H1 (cell line): ENCODE measurements at regions not wholly inside any gene's neighbourhood (a gene's known extent, or its start where the extent isn't known, plus 50 kb on each side); places are given as distances from the start of the nearest gene placed in this dataset.

ENCODE experiments used
- CTCF ChIA-PET: fragments of 300-600 bp; sonication (Branson Sonifier 250); formaldehyde crosslinking; loops from one replicate; lab custom pipeline; 2021; ENCODE audit not compliant: partially characterized antibody; lab: Charles Lee
- POLR2A ChIA-PET: fragments of 300-600 bp; sonication (Branson Sonifier 250); formaldehyde crosslinking; loops from one replicate; lab custom pipeline; 2021; ENCODE audit warnings: inconsistent platforms; ENCODE audit not compliant: partially characterized antibody; lab: Charles Lee
- DNase-seq, 2 experiments: peaks; one replicate each; pipeline versions ENCODE4 v3.0.0 to v3.0.0-alpha.2; 2010 to 2022; ENCODE audit warnings: low spot score in 2 of 2, low read depth in 1 of 2, mixed read lengths in 1 of 2
- FAIRE-seq: peaks from 2 replicates; lab custom pipeline; 2011; peaks lifted over from hg19 to GRCh38; lab: Jason Lieb, UNC
- H2AFZ ChIP-seq: 2 replicates; pipeline ENCODE4 v1.8.1; 2012; ENCODE audit warnings: low read length, inconsistent platforms
- H2AK5ac ChIP-seq: 2 replicates; pipeline ENCODE4 v1.6.1; 2013; ENCODE audit warnings: low read depth, low read length
- H2BK120ac ChIP-seq: replicated peaks from 2 replicates; pipeline ENCODE3; 2013; ENCODE audit warnings: low read depth, low read length, inconsistent platforms
- H2BK12ac ChIP-seq: 2 replicates; pipeline ENCODE4 v1.6.1; 2013; ENCODE audit warnings: low read depth, low read length
- H2BK15ac ChIP-seq: 2 replicates; pipeline ENCODE4 v1.6.1; 2013; ENCODE audit warnings: low read length
- H2BK20ac ChIP-seq: 2 replicates; pipeline ENCODE4 v1.6.1; 2013; ENCODE audit warnings: low read length
- H2BK5ac ChIP-seq: 2 replicates; pipeline ENCODE4 v1.6.1; 2013; ENCODE audit warnings: low read depth, low read length
- H3K14ac ChIP-seq: 2 replicates; pipeline ENCODE4 v1.6.1; 2013; ENCODE audit warnings: inconsistent platforms; ENCODE audit not compliant: insufficient read length
- H3K18ac ChIP-seq: 2 replicates; pipeline ENCODE4 v1.6.1; 2013; ENCODE audit warnings: low read length; ENCODE audit errors: extremely low read depth
- H3K23ac ChIP-seq: 2 replicates; pipeline ENCODE4 v1.6.1; 2013; ENCODE audit warnings: inconsistent platforms; ENCODE audit not compliant: insufficient read length
- H3K23me2 ChIP-seq: 2 replicates; pipeline ENCODE4 v1.6.1; 2013; ENCODE audit warnings: low read depth, low read length
- H3K27ac ChIP-seq: 2 replicates; pipeline ENCODE4 v1.6.1; 2011; ENCODE audit warnings: low read depth, low read length, inconsistent platforms
- H3K27me3 ChIP-seq, 4 experiments: replicated peaks in 1 of 4; 1 replicate in 1 of 4; 2 replicates in 3 of 4; pipeline versions ENCODE4 v1.6.1 to v1.8.1; 2011 to 2013; ENCODE audit warnings: low read length in 3 of 4, mild to moderate bottlenecking in 3 of 4, inconsistent platforms in 2 of 4, mixed read lengths in 2 of 4, moderate library complexity in 1 of 4; ENCODE audit not compliant: control insufficient read depth in 3 of 4, insufficient read depth in 3 of 4; ENCODE audit errors: extremely low read depth in 1 of 4
- H3K36me3 ChIP-seq, 4 experiments: 2 replicates each; pipeline versions ENCODE4 v1.6.1 to v1.8.1; 2011 to 2013; ENCODE audit warnings: mild to moderate bottlenecking in 4 of 4, low read length in 3 of 4, moderate library complexity in 2 of 4, control low read depth in 1 of 4, inconsistent platforms in 1 of 4; ENCODE audit not compliant: insufficient read depth in 4 of 4, control insufficient read depth in 2 of 4
- H3K4ac ChIP-seq: replicated peaks from 2 replicates; pipeline ENCODE3; 2013; ENCODE audit warnings: low read length, low read depth, mixed read lengths, inconsistent platforms; ENCODE audit not compliant: insufficient read length
- H3K4me1 ChIP-seq, 4 experiments: replicated peaks in 1 of 4; 1 replicate in 1 of 4; 2 replicates in 3 of 4; pipeline versions ENCODE4 v1.6.1 to v1.8.1; 2011 to 2013; ENCODE audit warnings: low read length in 3 of 4, inconsistent platforms in 2 of 4, mixed read lengths in 1 of 4; ENCODE audit not compliant: insufficient read depth in 4 of 4, control insufficient read depth in 3 of 4
- H3K4me2 ChIP-seq, 2 experiments: 2 replicates each; pipeline versions ENCODE4 v1.6.1 to v1.8.1; 2011 to 2013; ENCODE audit warnings: low read depth in 2 of 2, low read length in 2 of 2, control low read depth in 1 of 2, inconsistent platforms in 1 of 2, mild to moderate bottlenecking in 1 of 2; ENCODE audit not compliant: insufficient read depth in 1 of 2
- H3K4me3 ChIP-seq, 4 experiments: fragments of 200-600, 300-600 bp in 1 of 4; sonication (generic), shearing (Covaris generic), sonication (Bioruptor Twin) in 1 of 4; 2 replicates each; pipeline versions ENCODE4 v1.5.1 to v1.8.1; 2011 to 2016; ENCODE audit warnings: low read length in 4 of 4, low read depth in 3 of 4, control low read depth in 2 of 4, inconsistent platforms in 2 of 4, mild to moderate bottlenecking in 2 of 4, mixed read lengths in 1 of 4, moderate library complexity in 1 of 4; ENCODE audit not compliant: insufficient read depth in 2 of 4; ENCODE audit errors: extremely low read depth in 1 of 4
- H3K56ac ChIP-seq: replicated peaks from 2 replicates; pipeline ENCODE3; 2013; ENCODE audit warnings: low read depth, mild to moderate bottlenecking, mixed read lengths, low read length, inconsistent platforms; ENCODE audit not compliant: insufficient read length
- H3K79me1 ChIP-seq: 2 replicates; pipeline ENCODE4 v1.6.1; 2013; ENCODE audit warnings: low read depth, low read length, control low read depth
- H3K79me2 ChIP-seq, 2 experiments: 2 replicates each; pipeline versions ENCODE4 v1.6.1 to v1.8.1; 2012 to 2013; ENCODE audit warnings: low read length in 2 of 2, mild to moderate bottlenecking in 2 of 2, inconsistent platforms in 1 of 2; ENCODE audit not compliant: insufficient read depth in 2 of 2, control insufficient read depth in 1 of 2
- H3K9ac ChIP-seq, 4 experiments: replicated peaks in 1 of 4; 1 replicate in 1 of 4; 2 replicates in 3 of 4; pipeline versions ENCODE4 v1.6.1 to v1.8.1; 2011 to 2013; ENCODE audit warnings: low read depth in 3 of 4, low read length in 3 of 4, control low read depth in 2 of 4, mild to moderate bottlenecking in 2 of 4, moderate library complexity in 2 of 4, inconsistent platforms in 1 of 4; ENCODE audit errors: extremely low read depth in 1 of 4
- H3K9me3 ChIP-seq, 2 experiments: 2 replicates each; pipeline versions ENCODE4 v1.6.1 to v1.8.1; 2012 to 2013; ENCODE audit warnings: mild to moderate bottlenecking in 2 of 2, moderate library complexity in 2 of 2, control low read depth in 1 of 2, inconsistent platforms in 1 of 2, low read depth in 1 of 2, low read length in 1 of 2, mixed read lengths in 1 of 2; ENCODE audit not compliant: insufficient read depth in 2 of 2
- H4K20me1 ChIP-seq, 2 experiments: replicated peaks in 1 of 2; 2 replicates each; pipeline versions ENCODE3 to v1.8.1; 2011 to 2013; ENCODE audit warnings: inconsistent platforms in 2 of 2, low read length in 2 of 2, mild to moderate bottlenecking in 1 of 2; ENCODE audit not compliant: insufficient read depth in 2 of 2, control insufficient read depth in 1 of 2
- H4K5ac ChIP-seq: 2 replicates; pipeline ENCODE4 v1.6.1; 2013; ENCODE audit warnings: low read length, low read depth, mixed read lengths, inconsistent platforms; ENCODE audit not compliant: insufficient read length
- H4K8ac ChIP-seq: 2 replicates; pipeline ENCODE4 v1.8.0; 2013; ENCODE audit warnings: mild to moderate bottlenecking, moderate library complexity, low read length, inconsistent platforms; ENCODE audit not compliant: insufficient read depth; ENCODE audit errors: extremely low read depth
- H4K91ac ChIP-seq: replicated peaks from 2 replicates; pipeline ENCODE3; 2013; ENCODE audit warnings: low read length, mixed read lengths, inconsistent platforms; ENCODE audit not compliant: insufficient read length
- JUN ChIP-seq: IDR thresholded peaks from 2 replicates; pipeline ENCODE4 v1.6.1; 2011; ENCODE audit warnings: low read depth, mild to moderate bottlenecking, improper control_type of control experiment, low read length
- WGBS, 2 experiments: shearing (Covaris generic) in 1 of 2; methylation state at CpG; one replicate each; pipeline versions ENCODE4 v1.1.6 to v1.1.7; 2013 to 2015; ENCODE audit warnings: low lambda C conversion rate in 2 of 2, mixed read lengths in 2 of 2, inconsistent platforms in 1 of 2, low coverage in 1 of 2, missing lambda C conversion rate in 1 of 2; ENCODE audit not compliant: insufficient replicate concordance in 2 of 2, insufficient coverage in 1 of 2, insufficient read length in 1 of 2; ENCODE audit errors: extremely low coverage in 1 of 2, missing lambda C conversion rate in 1 of 2; 5-methylcytosine and 5-hydroxymethylcytosine counted together

- Histone ChIP-seq H4K20me1 (no peaks in the 10 kb centered on the region), H3K18ac (no peak overlapping the region), H2BK120ac (no peak overlapping the region), H4K91ac (no peak overlapping the region), H3K9ac (no peak overlapping the region), H4K5ac (no peak overlapping the region), H3K4me3 (no peak overlapping the region), H3K79me2 (no peaks in the 10 kb centered on the region), H3K23ac (no peak overlapping the region), H3K27ac (no peak overlapping the region), H2AFZ (no peak overlapping the region), H3K23me2 (no peaks in the 10 kb centered on the region), H3K9me3 (no peaks in the 10 kb centered on the region), H2BK15ac (no peak overlapping the region), H2AK5ac (no peak overlapping the region), H3K4me1 (no peaks in the 10 kb centered on the region), H2BK12ac (no peak overlapping the region), H3K79me1 (no peaks in the 10 kb centered on the region), H3K4ac (no peak overlapping the region), H3K56ac (no peak overlapping the region), H3K27me3 (no peaks in the 10 kb centered on the region), H4K8ac (no peak overlapping the region), H3K4me2 (no peak overlapping the region), H3K14ac (no peak overlapping the region), H2BK5ac (no peak overlapping the region), H3K36me3 (no peaks in the 10 kb centered on the region), H2BK20ac (no peak overlapping the region)
- FAIRE-seq = no peak
- 86% methylated on average over 5 of the region's 5 CpGs; no CpG with 5 or more reads in 1 of the 2 experiments for WGBS, 2 experiments
- DNase-seq = no peak
- TF ChIP-seq JUN = no peak
- CTCF ChIA-PET = interaction anchor here (0.6 to 0.7 kb wide), 2 partner anchors 20 to 128 kb away, joined by 3 read pairs; no protein-coding TSS in a partner anchor
- POLR2A ChIA-PET = no interaction called here
Observed at GRCh38 chr20:7571521-7572055, 368.7 kb downstream of the HAO1 start.
